Heart right ventricle (tissue), 16 donors: ENCODE measurements at regions not wholly inside any gene's neighbourhood (a gene's known extent, or its start where the extent isn't known, plus 50 kb on each side); places are given as distances from the start of the nearest gene placed in this dataset.

ENCODE experiments used
- ATAC-seq, 8 donors: fragments of 200-7000 bp; cut with Tn5 transposase; one replicate each; pipeline ENCODE4 v1.9.1; 2020; ENCODE audit warnings: mild to moderate bottlenecking in 8 of 8, moderate library complexity in 8 of 8, moderate number of reproducible peaks in 1 of 8
- DNase-seq, 2 donors: peaks; one replicate each; pipeline ENCODE4 v3.0.0-alpha.2; 2020
- H3K27ac ChIP-seq, 10 donors: fragments of 200-600 bp; sonication (generic) in 2 of 10; one replicate each; pipeline versions ENCODE4 v1.5.0 to v1.8.0; 2020 to 2022; ENCODE audit warnings: mild to moderate bottlenecking in 3 of 10
- H3K27me3 ChIP-seq, 7 donors: fragments of 200-600 bp; one replicate each; pipeline ENCODE4 v1.8.0; 2021 to 2022; ENCODE audit warnings: mild to moderate bottlenecking in 2 of 7
- H3K36me3 ChIP-seq, 9 donors: fragments of 200-600 bp; sonication (generic) in 1 of 9; one replicate each; pipeline versions ENCODE4 v1.5.0 to v1.8.0; 2020 to 2022; ENCODE audit warnings: mild to moderate bottlenecking in 2 of 9
- H3K4me1 ChIP-seq, 9 donors: fragments of 200-600 bp; sonication (generic) in 1 of 9; one replicate each; pipeline versions ENCODE4 v1.5.0 to v1.8.0; 2020 to 2022; ENCODE audit warnings: mild to moderate bottlenecking in 4 of 9
- H3K4me3 ChIP-seq, 10 donors: fragments of 200-600 bp; sonication (generic) in 2 of 10; one replicate each; pipeline versions ENCODE4 v1.5.0 to v1.8.0; 2020 to 2022; ENCODE audit warnings: mild to moderate bottlenecking in 7 of 10, moderate library complexity in 2 of 10
- H3K9me3 ChIP-seq, 11 donors: fragments of 200-600 bp in 10 of 11; sonication (generic) in 2 of 11; one replicate each; pipeline versions ENCODE4 v1.5.0 to v1.8.0; 2013 to 2022; ENCODE audit warnings: mild to moderate bottlenecking in 2 of 11, control low read depth in 1 of 11, moderate library complexity in 1 of 11
- WGBS, 2 donors: extraction: QIAGEN DNeasy Blood & Tissue Kit; methylation state at CpG; one replicate each; pipeline ENCODE4 v1.1.7; 2013; ENCODE audit warnings: inconsistent platforms in 1 of 2; 5-methylcytosine and 5-hydroxymethylcytosine counted together
- intact Hi-C, 10 donors: fragments of 100-400 bp; cut with DNase I; formaldehyde crosslinking; loops; one replicate each; pipeline versions ENCODE4 v1.11.1 to v1.14.2; 2022
- TF ChIP-seq, protein P1 (sequence below), 9 donors: fragments of 200-600 bp; sonication (generic) in 2 of 9; IDR thresholded peaks; one replicate each; pipeline versions ENCODE4 v1.5.0 to v1.8.0; 2021 to 2022; ENCODE audit warnings: antibody characterized with exemption in 9 of 9, mild to moderate bottlenecking in 5 of 9, moderate library complexity in 1 of 9
- donor health status: Arrhythmogenic right ventricular cardiomyopathy.
- donor health status: ischemic (EF 13 %, LVEDD 7.1; RV severe dilation, severe dysfunction).
- donor health status: healthy with polysubstance abuse.
- donor health status: DM: no; HTN: yes; CAD: no.
- donor health status: DM: no; HTN: no; CAD: no.
- donor health status: ischemic (EF 25% LVEDD 6.9; RV normal size, moderate dysfunction).
- donor health status: ischemic (EF 25% LVEDD 5.7; RV mildly dilated, moderate dysfunction).
- donor health status: healthy.
- donor health status: DM: yes; HTN: yes; CAD: no.
- donor health status: Ischemic cardiomyopathy.
- donor health status: ischemic (EF 35%, LVEDD 5.7; RV mildly dilated, moderate dysfunction).
- donor health status: nonischemic (EF 11% LVEDD 7.7; RV severe dilation, severe dysfunction).
- donor health status: DM: yes; HTN: yes; CAD: no.
- donor health status: PGD.
- donor health status: ischemic (EF 29% LVEDD 5.4; RV normal size, mild dysfunction).
- donor health status: nonischemic (EF 23%, LVEDD 6.1; RV moderate dilation, normal function).

DNA sequence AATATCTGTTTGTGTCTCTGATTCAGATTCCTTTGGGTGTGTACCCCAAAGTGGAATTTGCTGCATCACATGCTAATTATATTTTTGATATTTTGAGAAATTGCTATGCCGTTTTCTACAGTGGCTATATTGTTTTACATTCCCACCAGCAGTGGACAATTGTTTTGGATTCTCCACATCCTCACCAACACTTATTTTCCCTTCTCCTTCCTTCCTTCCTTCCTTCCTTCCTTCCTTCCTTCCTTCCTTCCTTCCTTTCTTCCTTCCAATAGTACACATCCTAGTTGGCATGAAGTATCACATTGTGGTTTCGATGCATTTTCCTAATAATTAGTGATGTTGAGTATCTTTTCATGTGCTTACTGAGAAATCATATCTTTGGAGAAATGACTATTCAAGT is 535.5 kb downstream of the SH2D4B start:
- H3K36me3 ChIP-seq: no peaks in the 10 kb centered on the region
- no peak overlapping the region for H3K4me3 ChIP-seq
- no peak overlapping the region for H3K27ac ChIP-seq
- H3K27me3 ChIP-seq: no peaks in the 10 kb centered on the region
- WGBS, 2 donors: 60 to 73% methylated on average over 2 of the region's 2 CpGs
- no peaks in the 10 kb centered on the region for H3K4me1 ChIP-seq
- peaks cover 0 to 8% (median 0%) of the 10 kb centered on the region in 11 donors for H3K9me3 ChIP-seq
- ATAC-seq (no peak), DNase-seq (no peak)
- TF ChIP-seq, protein P1, sequence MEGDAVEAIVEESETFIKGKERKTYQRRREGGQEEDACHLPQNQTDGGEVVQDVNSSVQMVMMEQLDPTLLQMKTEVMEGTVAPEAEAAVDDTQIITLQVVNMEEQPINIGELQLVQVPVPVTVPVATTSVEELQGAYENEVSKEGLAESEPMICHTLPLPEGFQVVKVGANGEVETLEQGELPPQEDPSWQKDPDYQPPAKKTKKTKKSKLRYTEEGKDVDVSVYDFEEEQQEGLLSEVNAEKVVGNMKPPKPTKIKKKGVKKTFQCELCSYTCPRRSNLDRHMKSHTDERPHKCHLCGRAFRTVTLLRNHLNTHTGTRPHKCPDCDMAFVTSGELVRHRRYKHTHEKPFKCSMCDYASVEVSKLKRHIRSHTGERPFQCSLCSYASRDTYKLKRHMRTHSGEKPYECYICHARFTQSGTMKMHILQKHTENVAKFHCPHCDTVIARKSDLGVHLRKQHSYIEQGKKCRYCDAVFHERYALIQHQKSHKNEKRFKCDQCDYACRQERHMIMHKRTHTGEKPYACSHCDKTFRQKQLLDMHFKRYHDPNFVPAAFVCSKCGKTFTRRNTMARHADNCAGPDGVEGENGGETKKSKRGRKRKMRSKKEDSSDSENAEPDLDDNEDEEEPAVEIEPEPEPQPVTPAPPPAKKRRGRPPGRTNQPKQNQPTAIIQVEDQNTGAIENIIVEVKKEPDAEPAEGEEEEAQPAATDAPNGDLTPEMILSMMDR (IDR thresholded peaks at IDR 0.05): no peak
- intact Hi-C loops: no loop called here

DNA sequence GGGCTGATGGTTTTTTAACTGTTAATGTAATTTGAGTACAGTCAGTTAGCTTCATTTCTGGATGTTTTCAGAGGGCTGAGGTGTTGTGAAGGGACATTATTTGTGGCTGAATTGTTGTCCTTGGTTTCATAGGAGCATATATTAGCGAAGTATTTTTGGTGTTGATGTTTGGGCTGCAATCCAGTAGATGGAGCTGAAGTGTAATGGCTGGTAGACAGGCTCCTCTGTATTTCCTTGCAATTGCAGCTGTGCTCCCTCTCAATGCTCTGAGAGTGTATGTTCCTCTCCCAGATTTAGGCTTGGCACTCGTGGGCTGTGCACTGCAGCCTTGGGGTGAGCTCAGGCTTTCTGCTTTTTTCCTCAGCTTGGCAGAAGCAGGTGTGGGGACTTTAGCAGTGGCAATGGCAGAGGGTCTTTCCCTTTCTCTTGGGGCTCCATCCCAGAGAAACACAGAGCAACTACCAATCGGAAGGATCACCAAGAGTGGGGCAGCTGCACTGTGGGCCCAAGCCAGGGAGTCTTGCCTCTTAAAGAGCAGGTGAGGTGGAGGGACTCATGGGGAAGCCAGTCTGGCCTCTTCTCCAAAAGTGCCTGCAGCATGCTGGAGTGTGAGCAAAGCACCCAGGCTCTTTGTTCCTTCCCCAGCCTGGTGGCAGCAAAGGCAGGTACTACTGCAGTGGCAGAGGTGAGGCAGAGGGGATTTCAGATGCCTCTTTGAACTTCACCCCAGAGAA is 544.4 kb downstream of the SH2D4B start:
- Histone ChIP-seq H3K4me1 (no peaks in the 10 kb centered on the region), H3K27me3 (no peaks in the 10 kb centered on the region), H3K9me3 (peaks cover 0 to 23% (median 4%) of the 10 kb centered on the region in 11 donors), H3K27ac (no peak overlapping the region), H3K36me3 (no peaks in the 10 kb centered on the region), H3K4me3 (no peak overlapping the region)
- DNase-seq (no peak), ATAC-seq (no peak)
- intact Hi-C loops: no loop called here
- TF ChIP-seq, protein P1 (IDR thresholded peaks at IDR 0.05): no peak
- WGBS, 2 donors: 69 to 77% methylated on average over 3 of the region's 3 CpGs

DNA sequence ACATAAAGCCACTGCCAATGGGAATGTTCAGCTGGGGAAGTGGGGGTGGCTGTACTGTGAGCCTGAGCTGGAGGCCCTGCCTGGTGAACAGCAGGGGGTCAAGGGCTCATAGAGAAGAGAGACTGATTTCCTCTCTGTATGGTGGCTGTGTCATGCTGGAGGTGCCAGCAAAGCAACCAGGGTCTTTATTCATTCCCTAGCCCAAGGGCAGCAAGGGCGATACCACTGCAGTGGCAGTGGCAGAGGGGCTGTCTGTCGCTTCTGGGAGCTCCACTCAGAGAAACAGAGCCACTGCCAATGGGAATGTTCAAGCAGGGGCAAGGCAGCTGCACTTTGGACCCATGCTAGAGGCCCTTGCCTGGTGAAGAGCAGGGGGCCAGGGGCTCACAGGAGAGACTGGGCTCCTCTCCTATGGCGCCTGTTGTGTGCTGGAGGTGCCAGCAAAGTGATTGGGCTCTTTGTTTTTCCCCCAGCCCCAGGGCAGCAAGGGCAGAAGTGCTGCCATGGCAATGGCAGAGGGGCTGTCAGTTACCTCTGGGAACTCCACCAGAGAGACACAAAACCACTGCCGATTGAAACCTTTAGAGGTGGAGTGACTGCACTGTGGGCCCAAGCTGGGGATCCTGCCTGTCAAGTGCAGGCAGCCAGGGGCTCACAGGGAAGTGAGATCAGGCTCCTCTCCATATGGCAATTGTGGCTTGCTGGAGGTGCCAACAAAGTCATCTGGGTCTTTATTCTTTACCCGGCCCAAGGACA is 545.1 kb downstream of the SH2D4B start:
- no peak overlapping the region for H3K4me3 ChIP-seq
- H3K9me3 ChIP-seq: peaks cover 0 to 23% (median 3%) of the 10 kb centered on the region in 11 donors
- H3K27ac ChIP-seq: no peak overlapping the region
- H3K27me3 ChIP-seq: no peaks in the 10 kb centered on the region
- no peaks in the 10 kb centered on the region for H3K36me3 ChIP-seq
- H3K4me1 ChIP-seq: no peaks in the 10 kb centered on the region
- intact Hi-C loops: no loop called here
- 73 to 79% methylated on average over 5 of the region's 5 CpGs for WGBS, 2 donors
- ATAC-seq: no peak
- DNase-seq: no peak
- TF ChIP-seq, protein P1 (IDR thresholded peaks at IDR 0.05): no peak

GRCh38 chr10:81093056-81093455 is 555.4 kb downstream of the SH2D4B start:
- DNase-seq: no peak
- Histone ChIP-seq H3K4me3 (no peak overlapping the region), H3K4me1 (no peaks in the 10 kb centered on the region), H3K36me3 (no peaks in the 10 kb centered on the region), H3K27me3 (no peaks in the 10 kb centered on the region), H3K9me3 (peaks cover 0 to 9% (median 0%) of the 10 kb centered on the region in 11 donors), H3K27ac (no peak overlapping the region)
- intact Hi-C loops: no loop called here
- WGBS, 2 donors: 77 to 78% methylated on average over 6 of the region's 6 CpGs
- no peak for ATAC-seq
- TF ChIP-seq, protein P1 (IDR thresholded peaks at IDR 0.05): no peak
